Activated naive CD4-positive, alpha-beta T cell treated with anti-CD3 and anti-CD28 coated beads, Interleukin-2, amount 50 U/mL, for 24 hours (primary cell): ENCODE measurements at regions not wholly inside any gene's neighbourhood (a gene's known extent, or its start where the extent isn't known, plus 50 kb on each side); places are given as distances from the start of the nearest gene placed in this dataset.

Source experiments
- H3K27ac Mint-ChIP-seq: one replicate; pipeline ENCODE4 v1.8.0; 2021; ENCODE audit warnings: mild to moderate bottlenecking, mixed read lengths
- H3K27me3 Mint-ChIP-seq: one replicate; pipeline ENCODE4 v1.8.0; 2021; ENCODE audit warnings: mixed read lengths
- H3K36me3 Mint-ChIP-seq: one replicate; pipeline ENCODE4 v1.8.0; 2021; ENCODE audit warnings: mixed read lengths
- H3K4me1 Mint-ChIP-seq: one replicate; pipeline ENCODE4 v1.8.0; 2021; ENCODE audit warnings: mixed read lengths
- H3K4me3 Mint-ChIP-seq: one replicate; pipeline ENCODE4 v1.8.0; 2021; ENCODE audit warnings: mild to moderate bottlenecking, mixed read lengths
- H3K9me3 Mint-ChIP-seq: one replicate; pipeline ENCODE4 v1.8.0; 2021; ENCODE audit warnings: mixed read lengths

DNA sequence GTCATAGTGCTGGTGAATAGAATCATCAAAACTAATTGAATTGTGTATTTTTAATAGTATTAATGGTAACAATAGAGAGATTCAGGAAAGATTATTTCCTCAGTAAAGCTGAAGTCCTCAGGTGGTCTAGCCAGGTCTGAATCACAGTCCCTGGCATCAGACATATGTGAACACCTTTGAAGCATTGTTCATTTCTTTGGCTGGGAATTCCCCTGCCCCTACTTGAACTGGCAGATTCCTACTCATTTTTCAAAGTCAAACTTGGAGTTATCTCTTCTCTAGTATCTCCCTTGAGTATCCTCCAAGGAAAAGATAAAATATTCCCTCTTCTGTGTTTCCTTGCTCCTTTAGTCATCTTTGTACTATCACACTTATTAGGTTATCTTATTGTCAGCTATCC is 759.8 kb downstream of the ADGRL2 start:
- Mint-ChIP-seq H3K9me3 (no peaks in the 10 kb centered on the region), H3K36me3 (no peaks in the 10 kb centered on the region), H3K4me1 (no peaks in the 10 kb centered on the region), H3K27ac (no peak overlapping the region), H3K4me3 (no peak overlapping the region), H3K27me3 (no peaks in the 10 kb centered on the region)

DNA sequence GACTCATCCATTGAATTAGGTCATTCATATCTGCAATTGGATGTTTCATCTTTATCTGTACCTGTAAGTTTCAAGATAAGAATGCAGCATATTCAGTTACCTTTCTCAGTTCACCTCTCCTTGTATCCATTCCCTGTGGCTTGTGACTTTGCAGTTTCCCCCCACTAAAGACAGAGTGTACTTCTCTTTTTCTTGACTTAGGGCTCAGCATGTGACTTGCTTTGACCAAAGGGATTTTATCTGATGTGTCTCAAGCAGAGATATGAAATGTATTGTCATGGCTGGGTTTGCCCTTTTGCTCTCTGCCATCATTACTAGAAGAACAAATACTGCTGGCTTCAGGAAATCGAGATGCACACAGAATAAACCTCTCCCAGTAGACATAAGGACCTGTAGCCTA is 754.8 kb downstream of the ADGRL2 start:
- no peaks in the 10 kb centered on the region for H3K27me3 Mint-ChIP-seq
- H3K4me3 Mint-ChIP-seq, result no peak overlapping the region
- H3K4me1 Mint-ChIP-seq, result no peaks in the 10 kb centered on the region
- H3K36me3 Mint-ChIP-seq, result no peaks in the 10 kb centered on the region
- H3K9me3 Mint-ChIP-seq, result no peaks in the 10 kb centered on the region
- no peak overlapping the region for H3K27ac Mint-ChIP-seq

DNA sequence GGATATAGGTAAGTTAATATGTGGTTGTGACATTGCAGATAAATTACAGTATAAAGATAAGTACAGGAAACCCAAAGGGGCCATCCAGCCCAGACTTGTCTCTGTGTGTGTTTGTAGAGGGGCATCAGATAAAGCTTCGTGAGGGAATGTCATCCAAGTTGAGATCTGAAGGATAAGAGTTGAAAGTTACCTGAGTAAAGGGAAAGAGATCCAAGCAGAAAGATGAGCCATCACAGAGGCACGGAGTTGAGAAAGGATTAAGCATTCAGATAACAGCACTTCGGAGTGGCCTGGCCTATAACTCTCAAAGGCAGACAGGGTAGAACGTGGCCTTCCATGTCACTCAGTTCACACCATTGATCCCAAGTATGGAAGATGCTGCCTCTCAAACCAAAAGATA is 749.1 kb downstream of the ADGRL2 start:
- Mint-ChIP-seq H3K9me3 (peaks cover 8% of the 10 kb centered on the region), H3K36me3 (no peaks in the 10 kb centered on the region), H3K27ac (no peak overlapping the region), H3K4me3 (no peak overlapping the region), H3K27me3 (no peaks in the 10 kb centered on the region), H3K4me1 (no peaks in the 10 kb centered on the region)

DNA sequence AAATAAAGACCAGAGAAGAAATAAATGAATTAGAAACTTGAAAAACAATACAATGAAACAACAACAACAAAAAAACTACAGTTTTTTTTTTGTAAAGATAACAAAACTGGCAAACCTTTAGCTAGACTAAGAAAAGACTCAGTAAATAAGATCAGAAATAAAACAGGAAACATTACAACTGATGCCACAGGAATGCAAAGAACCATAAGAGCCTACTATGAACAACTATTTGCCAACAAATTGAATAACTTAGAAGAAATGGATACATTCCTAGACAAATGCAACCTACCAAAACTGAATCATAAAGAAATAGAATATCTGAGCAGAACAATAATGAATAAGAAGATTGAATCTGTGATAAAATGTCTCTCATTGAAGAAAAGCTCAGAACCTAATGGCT is 742.0 kb downstream of the ADGRL2 start:
- Mint-ChIP-seq H3K36me3 (no peaks in the 10 kb centered on the region), H3K27ac (no peak overlapping the region), H3K4me1 (no peaks in the 10 kb centered on the region), H3K9me3 (peaks cover 9% of the 10 kb centered on the region), H3K27me3 (no peaks in the 10 kb centered on the region), H3K4me3 (no peak overlapping the region)

DNA sequence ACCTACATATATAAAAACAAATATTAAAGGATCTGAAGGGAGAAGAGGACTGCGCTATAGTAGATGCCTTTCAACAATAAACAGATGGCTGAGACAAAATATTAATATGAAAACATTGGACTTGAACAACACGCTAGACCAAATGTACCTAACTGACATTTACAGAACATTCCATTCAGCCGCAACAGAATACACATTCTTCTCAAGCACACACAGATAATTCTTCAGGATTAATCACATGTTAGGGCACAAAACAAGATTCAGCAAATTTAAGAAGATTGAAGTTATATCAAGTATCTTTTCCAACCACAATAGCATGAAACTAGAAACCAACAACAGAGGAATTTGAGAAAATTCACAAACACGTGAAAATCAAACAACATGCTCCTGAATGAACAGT is 741.4 kb downstream of the ADGRL2 start:
- H3K4me3 Mint-ChIP-seq, result no peak overlapping the region
- H3K4me1 Mint-ChIP-seq, result no peaks in the 10 kb centered on the region
- H3K36me3 Mint-ChIP-seq, result no peaks in the 10 kb centered on the region
- H3K27ac Mint-ChIP-seq, result no peak overlapping the region
- no peaks in the 10 kb centered on the region for H3K27me3 Mint-ChIP-seq
- H3K9me3 Mint-ChIP-seq, result peaks cover 9% of the 10 kb centered on the region

DNA sequence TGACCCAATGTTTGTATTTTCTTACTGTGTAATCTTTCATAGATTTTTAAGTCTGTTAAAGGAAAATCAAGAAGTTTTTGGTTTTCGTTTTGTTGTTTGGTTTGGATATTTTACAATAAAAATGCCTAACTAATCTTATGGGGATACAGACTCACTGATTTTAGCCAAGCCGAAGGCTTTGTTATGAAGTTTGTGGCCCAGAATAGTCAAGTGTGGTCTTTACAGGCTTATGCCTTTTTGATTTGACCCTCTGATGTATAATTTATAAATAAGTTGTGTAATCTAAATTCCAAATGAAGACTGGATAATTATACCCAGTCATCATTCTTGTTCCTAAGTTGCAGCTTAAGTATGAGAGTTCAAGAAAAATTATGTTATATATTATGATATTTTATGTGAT is 739.3 kb downstream of the ADGRL2 start:
- H3K9me3 Mint-ChIP-seq, result peaks cover 6% of the 10 kb centered on the region
- no peaks in the 10 kb centered on the region for H3K4me1 Mint-ChIP-seq
- no peak overlapping the region for H3K4me3 Mint-ChIP-seq
- H3K27me3 Mint-ChIP-seq, result peaks cover 4% of the 10 kb centered on the region
- H3K36me3 Mint-ChIP-seq, result no peaks in the 10 kb centered on the region
- H3K27ac Mint-ChIP-seq, result no peak overlapping the region

DNA sequence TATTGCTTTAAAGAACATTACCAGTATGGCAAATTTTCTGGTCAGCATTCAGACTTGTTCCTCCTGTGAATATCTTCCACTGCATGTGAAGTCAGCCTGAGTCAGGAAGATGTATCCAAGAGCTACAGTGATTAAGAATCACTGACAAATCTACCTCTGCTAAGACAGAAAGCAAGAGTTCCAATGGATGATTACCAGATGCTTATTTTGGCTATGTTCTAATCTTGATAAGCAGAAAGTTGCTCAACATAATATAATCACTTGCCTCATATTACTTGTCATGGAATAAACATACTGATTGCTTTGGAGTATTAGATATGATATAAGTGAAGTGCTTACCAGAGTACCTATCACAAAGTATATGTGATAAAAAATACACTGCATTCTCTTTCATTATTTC is 738.1 kb downstream of the ADGRL2 start:
- Mint-ChIP-seq H3K9me3 (peaks cover 6% of the 10 kb centered on the region), H3K27ac (no peak overlapping the region), H3K4me1 (no peaks in the 10 kb centered on the region), H3K4me3 (no peak overlapping the region), H3K36me3 (no peaks in the 10 kb centered on the region), H3K27me3 (peaks cover 4% of the 10 kb centered on the region)

DNA sequence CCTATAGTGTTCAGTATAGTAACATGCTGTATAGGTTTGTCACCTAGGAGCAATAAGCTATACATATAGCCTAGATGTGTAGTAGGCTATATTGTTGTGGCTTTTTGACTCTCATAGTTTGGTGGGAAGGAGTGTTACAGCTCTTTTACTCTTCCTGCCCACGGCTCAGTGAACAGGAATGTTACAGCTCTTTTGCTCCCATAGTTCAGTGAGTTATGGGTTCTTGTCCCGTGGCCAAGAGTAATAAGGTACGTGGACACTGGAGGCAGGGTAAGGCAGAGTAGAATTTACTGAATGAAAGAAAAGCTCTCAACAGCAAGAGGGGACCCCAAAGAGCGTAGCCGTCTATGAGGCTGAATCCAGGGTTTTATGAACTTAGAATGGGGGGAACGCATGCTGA is 734.3 kb downstream of the ADGRL2 start:
- Mint-ChIP-seq H3K4me3 (no peak overlapping the region), H3K4me1 (no peaks in the 10 kb centered on the region), H3K27me3 (peaks cover 4% of the 10 kb centered on the region), H3K27ac (no peak overlapping the region), H3K36me3 (no peaks in the 10 kb centered on the region), H3K9me3 (peaks cover 6% of the 10 kb centered on the region)

DNA sequence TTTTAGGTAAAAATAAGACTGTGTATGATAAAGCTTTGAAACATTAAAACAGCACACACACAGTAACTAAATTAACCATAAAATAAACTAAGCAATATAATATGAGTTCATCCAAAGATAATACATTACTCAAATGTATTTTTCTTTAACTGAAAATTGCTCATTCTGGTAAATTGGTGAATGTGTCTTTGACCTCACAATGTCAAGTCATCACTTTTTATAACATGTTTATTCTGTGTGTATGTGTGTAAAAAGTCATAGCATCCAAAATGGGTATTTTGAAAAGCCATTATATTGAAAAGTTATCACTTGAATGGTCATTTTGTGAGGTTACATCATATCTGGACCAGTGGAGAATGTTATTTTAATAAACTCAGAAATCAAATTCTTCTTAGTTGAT is 724.6 kb downstream of the ADGRL2 start:
- Mint-ChIP-seq H3K36me3 (no peaks in the 10 kb centered on the region), H3K9me3 (no peaks in the 10 kb centered on the region), H3K27me3 (no peaks in the 10 kb centered on the region), H3K27ac (no peak overlapping the region), H3K4me1 (no peaks in the 10 kb centered on the region), H3K4me3 (no peak overlapping the region)

DNA sequence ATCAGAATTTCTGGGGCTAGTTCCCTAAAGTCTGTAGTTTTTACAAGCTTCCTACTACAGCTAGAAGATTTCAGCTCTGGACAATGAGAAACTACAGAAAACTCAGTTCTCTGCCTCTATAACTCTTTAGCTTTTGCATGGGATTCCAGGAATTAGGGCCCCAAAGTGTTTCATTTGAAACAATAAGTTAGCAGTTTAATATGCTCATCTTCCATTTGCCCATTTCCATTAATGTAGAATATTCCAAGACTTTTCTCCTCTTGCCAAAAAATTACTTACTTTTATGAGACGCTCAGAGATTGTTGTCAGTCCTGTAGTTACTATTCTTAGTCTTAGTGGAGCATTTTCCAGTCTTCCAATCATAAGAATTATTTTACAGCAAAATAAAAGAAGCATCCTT is 719.9 kb downstream of the ADGRL2 start:
- Mint-ChIP-seq H3K9me3 (no peaks in the 10 kb centered on the region), H3K4me1 (no peaks in the 10 kb centered on the region), H3K36me3 (no peaks in the 10 kb centered on the region), H3K27me3 (no peaks in the 10 kb centered on the region), H3K4me3 (no peak overlapping the region), H3K27ac (no peak overlapping the region)

DNA sequence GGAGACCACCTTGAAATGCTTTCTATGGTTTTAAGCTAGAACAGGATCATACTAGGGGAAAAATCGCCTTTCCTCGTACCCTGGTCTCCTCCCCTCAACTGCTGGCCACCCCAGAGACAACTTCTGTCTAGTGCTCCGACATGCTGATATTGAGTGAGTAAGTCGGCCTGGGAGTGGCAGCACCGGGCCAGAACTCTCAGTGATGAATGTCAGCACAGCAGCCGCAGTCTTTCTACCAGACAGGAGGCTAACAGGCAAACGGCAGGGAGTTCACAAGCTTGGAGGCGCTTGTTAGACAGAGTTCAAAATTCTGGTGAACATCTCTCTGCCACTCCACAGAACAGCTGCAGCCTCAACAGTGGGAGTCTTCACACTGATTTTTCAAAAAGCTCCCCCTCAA is 716.9 kb downstream of the ADGRL2 start:
- H3K4me3 Mint-ChIP-seq, result no peak overlapping the region
- no peaks in the 10 kb centered on the region for H3K36me3 Mint-ChIP-seq
- no peaks in the 10 kb centered on the region for H3K27me3 Mint-ChIP-seq
- no peaks in the 10 kb centered on the region for H3K9me3 Mint-ChIP-seq
- H3K4me1 Mint-ChIP-seq, result no peaks in the 10 kb centered on the region
- H3K27ac Mint-ChIP-seq, result no peak overlapping the region

DNA sequence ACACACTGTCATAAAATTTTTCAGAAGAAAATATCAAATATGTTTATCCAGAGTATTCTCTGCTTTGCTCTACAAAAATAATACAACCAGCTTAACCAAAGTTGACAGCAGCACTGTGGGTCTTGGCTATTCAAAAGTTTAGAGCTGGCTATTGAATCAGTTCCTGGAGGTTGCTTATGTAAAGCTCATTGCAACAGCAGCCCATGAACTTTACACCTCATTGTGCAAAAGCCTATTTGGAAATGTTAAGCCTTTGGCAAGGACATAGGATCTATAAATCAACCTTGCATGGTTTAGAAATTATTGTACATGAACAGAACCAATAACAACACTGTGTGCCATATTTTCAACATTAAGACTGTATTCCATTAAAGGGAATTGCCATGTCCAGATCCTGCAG is 714.9 kb downstream of the ADGRL2 start:
- Mint-ChIP-seq H3K4me3 (no peak overlapping the region), H3K9me3 (no peaks in the 10 kb centered on the region), H3K27ac (no peak overlapping the region), H3K36me3 (no peaks in the 10 kb centered on the region), H3K4me1 (no peaks in the 10 kb centered on the region), H3K27me3 (no peaks in the 10 kb centered on the region)

DNA sequence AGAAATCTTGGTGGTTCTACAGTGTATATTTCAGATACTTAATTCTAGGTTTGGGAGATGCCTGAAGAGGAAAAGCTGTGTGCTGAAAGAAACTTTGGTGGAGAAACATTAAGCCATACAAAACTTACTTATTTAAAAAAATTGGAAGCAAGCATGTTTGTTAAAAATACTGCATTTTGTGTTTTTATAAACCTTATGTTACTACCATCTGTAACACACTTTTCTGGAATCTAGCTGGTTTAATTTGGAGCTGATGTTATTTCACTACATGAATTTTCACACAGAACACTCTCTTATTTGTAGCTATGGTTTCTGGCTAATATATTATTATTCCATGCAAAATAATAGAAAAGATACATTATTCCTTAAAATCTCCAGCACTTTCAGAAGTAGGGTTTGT is 710.7 kb downstream of the ADGRL2 start:
- no peaks in the 10 kb centered on the region for H3K9me3 Mint-ChIP-seq

DNA sequence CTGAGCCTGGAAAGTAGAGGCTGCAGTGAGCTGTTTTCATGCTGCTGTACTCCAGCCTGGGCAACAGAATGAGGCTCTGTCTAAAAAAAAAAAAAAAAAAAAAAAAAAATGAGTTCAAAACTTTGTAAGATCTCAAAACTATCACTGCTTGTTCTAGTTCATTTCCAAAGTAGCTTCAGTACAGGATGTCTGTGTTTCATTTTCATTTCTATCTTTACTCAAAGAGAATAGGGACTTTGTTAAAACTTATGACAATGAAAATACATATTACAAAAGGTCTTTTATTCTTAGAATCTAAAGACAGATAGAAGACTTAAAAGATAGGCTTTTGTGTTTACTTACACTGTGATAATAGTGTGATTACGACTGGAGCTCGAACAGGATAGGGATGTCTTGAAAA is 709.7 kb downstream of the ADGRL2 start:
- H3K27me3 Mint-ChIP-seq, result no peaks in the 10 kb centered on the region
- no peaks in the 10 kb centered on the region for H3K4me1 Mint-ChIP-seq
- no peaks in the 10 kb centered on the region for H3K36me3 Mint-ChIP-seq
- no peak overlapping the region for H3K4me3 Mint-ChIP-seq
- no peaks in the 10 kb centered on the region for H3K9me3 Mint-ChIP-seq
- H3K27ac Mint-ChIP-seq, result no peak overlapping the region

More for the DNA sequence above, 710.7 kb downstream of the ADGRL2 start:
- no peak overlapping the region for H3K27ac Mint-ChIP-seq
- no peaks in the 10 kb centered on the region for H3K4me1 Mint-ChIP-seq
- H3K27me3 Mint-ChIP-seq, result no peaks in the 10 kb centered on the region
- H3K36me3 Mint-ChIP-seq, result no peaks in the 10 kb centered on the region
- H3K4me3 Mint-ChIP-seq, result no peak overlapping the region

DNA sequence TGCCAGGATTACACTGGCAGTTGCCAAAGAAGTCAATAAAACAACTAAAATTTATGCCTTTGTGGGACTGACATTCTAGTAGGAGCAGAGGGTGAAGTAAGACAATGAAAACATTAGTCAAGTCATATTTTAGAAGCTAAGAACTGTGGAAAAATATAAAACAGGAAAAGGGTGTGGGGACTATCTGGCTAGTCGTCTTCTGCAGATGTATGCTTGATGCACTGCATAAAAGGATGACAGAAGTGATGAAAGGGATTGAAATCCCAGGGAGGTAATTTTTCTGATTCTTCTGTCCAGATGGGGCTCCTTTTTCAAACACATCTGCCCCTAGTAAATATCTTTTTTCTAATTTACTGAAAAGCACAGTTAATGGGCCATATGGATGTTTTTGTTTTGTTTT is 706.3 kb downstream of the ADGRL2 start:
- Mint-ChIP-seq H3K4me3 (no peak overlapping the region), H3K36me3 (no peaks in the 10 kb centered on the region), H3K27ac (no peak overlapping the region), H3K4me1 (no peaks in the 10 kb centered on the region), H3K27me3 (no peaks in the 10 kb centered on the region), H3K9me3 (no peaks in the 10 kb centered on the region)

DNA sequence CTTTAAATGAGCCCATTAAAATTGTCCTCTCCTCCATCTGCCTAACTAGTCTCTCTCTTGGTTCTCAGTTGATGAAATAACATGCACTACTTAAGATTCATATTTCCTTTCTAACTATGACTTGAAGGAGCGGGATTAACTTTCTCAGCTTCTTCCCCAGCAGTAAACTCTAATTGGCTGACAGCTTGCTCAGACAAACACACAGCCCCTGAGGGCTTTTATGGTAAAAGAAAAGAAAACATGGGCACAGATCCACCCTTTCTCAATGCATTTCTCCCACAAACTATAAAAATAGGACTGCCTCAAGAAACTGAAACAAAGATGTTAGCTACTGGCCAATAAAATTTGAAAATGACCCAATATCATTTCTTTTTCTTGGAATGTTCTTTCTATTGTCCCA is 703.1 kb downstream of the ADGRL2 start:
- H3K27ac Mint-ChIP-seq, result no peak overlapping the region
- no peaks in the 10 kb centered on the region for H3K9me3 Mint-ChIP-seq
- H3K4me1 Mint-ChIP-seq, result no peaks in the 10 kb centered on the region
- H3K27me3 Mint-ChIP-seq, result no peaks in the 10 kb centered on the region
- no peak overlapping the region for H3K4me3 Mint-ChIP-seq
- H3K36me3 Mint-ChIP-seq, result no peaks in the 10 kb centered on the region

DNA sequence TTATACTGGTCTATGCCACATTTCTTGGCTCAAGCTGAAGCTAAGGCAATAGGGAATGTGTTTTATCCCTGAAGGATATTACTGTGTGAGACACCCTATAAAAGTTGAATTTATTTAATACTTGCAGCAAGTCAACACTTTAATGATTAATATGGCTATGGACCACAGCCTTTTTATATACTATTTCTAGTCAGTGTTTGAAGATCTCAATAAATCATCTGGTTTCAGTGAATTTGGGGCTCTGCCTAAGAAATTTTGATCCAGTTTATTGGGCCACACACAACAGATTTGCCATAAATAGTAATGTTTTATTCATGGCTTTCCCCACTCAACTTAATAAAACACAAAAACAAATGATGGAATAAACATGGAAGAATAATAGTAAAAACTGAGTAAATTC is 698.3 kb downstream of the ADGRL2 start:
- Mint-ChIP-seq H3K4me3 (no peak overlapping the region), H3K9me3 (peaks cover 1% of the 10 kb centered on the region), H3K27ac (no peak overlapping the region), H3K36me3 (no peaks in the 10 kb centered on the region), H3K27me3 (no peaks in the 10 kb centered on the region), H3K4me1 (no peaks in the 10 kb centered on the region)

DNA sequence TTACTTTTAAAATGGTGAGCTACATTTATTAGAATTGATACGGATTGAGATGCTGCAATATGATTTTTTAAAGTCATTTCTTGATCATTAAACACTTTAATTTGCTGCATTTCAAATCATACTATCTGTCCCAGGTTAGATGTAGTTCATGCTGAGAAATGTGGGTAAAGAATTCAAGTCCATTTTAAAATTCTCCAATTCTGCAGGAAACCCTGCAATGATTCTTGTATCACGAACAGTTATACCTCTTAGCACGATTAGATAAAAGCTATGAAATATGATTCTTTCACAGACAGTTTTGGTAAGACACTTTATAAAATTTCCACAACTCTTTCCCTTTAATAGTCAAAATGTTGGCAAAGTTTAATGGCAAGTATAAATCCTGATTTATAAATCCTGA is 693.4 kb downstream of the ADGRL2 start:
- Mint-ChIP-seq H3K36me3 (no peaks in the 10 kb centered on the region), H3K4me1 (no peaks in the 10 kb centered on the region), H3K9me3 (peaks cover 6% of the 10 kb centered on the region), H3K27me3 (no peaks in the 10 kb centered on the region), H3K4me3 (no peak overlapping the region), H3K27ac (no peak overlapping the region)
